Left ventricle myocardium inferior (tissue), 1 donor: ENCODE measurements at regions not wholly inside any gene's neighbourhood (a gene's known extent, or its start where the extent isn't known, plus 50 kb on each side); places are given as distances from the start of the nearest gene placed in this dataset.

Experiments
- DNase-seq: peaks from one replicate; pipeline ENCODE4 v3.0.0-alpha.2; 2020
- H3K27ac ChIP-seq: fragments of 200-600 bp; replicated peaks from 2 replicates; pipeline ENCODE4 v1.8.0; 2021
- H3K27me3 ChIP-seq: fragments of 200-600 bp; 2 replicates; pipeline ENCODE4 v1.8.0; 2021; ENCODE audit warnings: low read depth
- H3K36me3 ChIP-seq: fragments of 200-600 bp; 2 replicates; pipeline ENCODE4 v1.8.0; 2021
- H3K4me1 ChIP-seq: fragments of 200-600 bp; 2 replicates; pipeline ENCODE4 v1.8.0; 2021
- H3K4me3 ChIP-seq: fragments of 200-600 bp; 2 replicates; pipeline ENCODE4 v1.8.0; 2021; ENCODE audit warnings: mild to moderate bottlenecking, moderate library complexity
- H3K9me3 ChIP-seq: fragments of 200-600 bp; replicated peaks from 2 replicates; pipeline ENCODE4 v1.8.0; 2021
- intact Hi-C: fragments of 100-400 bp; cut with micrococcal nuclease; formaldehyde crosslinking; loops from one replicate; pipeline ENCODE4 v1.11.0; 2022
- TF ChIP-seq, protein P1 (sequence below): fragments of 200-600 bp; IDR thresholded peaks from 2 replicates; pipeline ENCODE4 v1.8.0; 2021; ENCODE audit warnings: antibody characterized with exemption, mild to moderate bottlenecking, borderline replicate concordance
- donor health status: DM: no; HTN: yes; CAD: no; lungs with severe emphysema.

DNA sequence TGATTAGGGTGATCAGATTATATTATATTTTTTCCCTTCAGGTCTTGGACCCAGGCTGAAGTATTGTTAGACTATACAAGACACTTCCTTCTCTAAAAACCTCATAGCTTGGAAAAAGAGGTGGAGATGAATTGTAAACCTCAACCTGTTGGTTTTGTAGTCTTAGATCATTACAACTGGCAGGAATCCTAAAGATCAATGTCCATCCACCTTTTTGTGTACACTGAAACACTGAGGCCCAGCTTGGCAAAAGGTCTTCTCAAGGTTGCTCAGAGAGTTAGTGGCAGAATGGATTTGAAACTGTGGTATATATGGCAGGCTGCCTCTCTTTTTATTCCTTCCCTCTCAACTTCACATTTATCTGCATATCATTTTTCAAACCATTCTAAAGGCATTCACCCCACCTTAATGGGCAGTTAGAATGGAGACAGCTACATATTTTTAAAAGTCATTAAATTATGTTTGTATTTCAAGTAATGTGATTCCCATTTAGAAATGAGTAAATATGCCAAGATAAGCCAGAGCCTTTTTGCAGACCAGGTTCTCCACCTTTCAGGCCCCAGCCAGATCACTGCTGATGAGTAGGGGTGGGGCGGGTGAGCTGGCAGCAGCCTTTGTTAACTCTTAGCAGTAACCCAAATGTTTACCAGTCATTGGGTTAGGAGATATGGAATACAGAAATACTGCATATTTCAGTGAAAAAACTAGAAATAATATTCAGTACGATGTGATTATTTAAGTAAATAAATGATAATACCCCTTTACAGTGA is 243.2 kb upstream of the F9 start:
- DNase-seq: no peak
- Histone ChIP-seq H3K27me3 (no peaks in the 10 kb centered on the region), H3K36me3 (no peaks in the 10 kb centered on the region), H3K4me1 (no peaks in the 10 kb centered on the region), H3K27ac (no peak overlapping the region), H3K9me3 (no peaks in the 10 kb centered on the region), H3K4me3 (no peak overlapping the region)
- intact Hi-C loops: no loop called here
- TF ChIP-seq, protein P1, sequence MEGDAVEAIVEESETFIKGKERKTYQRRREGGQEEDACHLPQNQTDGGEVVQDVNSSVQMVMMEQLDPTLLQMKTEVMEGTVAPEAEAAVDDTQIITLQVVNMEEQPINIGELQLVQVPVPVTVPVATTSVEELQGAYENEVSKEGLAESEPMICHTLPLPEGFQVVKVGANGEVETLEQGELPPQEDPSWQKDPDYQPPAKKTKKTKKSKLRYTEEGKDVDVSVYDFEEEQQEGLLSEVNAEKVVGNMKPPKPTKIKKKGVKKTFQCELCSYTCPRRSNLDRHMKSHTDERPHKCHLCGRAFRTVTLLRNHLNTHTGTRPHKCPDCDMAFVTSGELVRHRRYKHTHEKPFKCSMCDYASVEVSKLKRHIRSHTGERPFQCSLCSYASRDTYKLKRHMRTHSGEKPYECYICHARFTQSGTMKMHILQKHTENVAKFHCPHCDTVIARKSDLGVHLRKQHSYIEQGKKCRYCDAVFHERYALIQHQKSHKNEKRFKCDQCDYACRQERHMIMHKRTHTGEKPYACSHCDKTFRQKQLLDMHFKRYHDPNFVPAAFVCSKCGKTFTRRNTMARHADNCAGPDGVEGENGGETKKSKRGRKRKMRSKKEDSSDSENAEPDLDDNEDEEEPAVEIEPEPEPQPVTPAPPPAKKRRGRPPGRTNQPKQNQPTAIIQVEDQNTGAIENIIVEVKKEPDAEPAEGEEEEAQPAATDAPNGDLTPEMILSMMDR: no peak

DNA sequence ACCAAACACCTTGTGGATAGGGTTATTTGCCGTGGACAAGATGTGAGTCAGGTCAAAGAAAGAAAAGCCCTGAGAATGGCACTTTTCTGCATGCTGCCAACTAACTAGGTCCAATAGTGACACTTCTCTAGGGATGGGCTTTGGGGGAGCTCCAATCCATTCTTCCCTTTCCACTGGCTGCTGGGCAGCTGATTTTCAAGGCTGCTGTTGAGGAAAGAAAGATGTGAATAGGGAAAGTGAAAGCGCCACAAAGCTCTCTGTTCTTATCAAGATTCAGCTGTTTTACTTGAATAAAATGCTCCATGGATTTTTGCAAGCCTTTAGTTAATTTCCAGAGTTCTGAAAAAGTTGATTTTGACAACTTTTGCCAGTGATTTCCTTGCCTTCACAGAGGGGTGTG is 244.2 kb upstream of the F9 start:
- H3K36me3 ChIP-seq: no peaks in the 10 kb centered on the region
- H3K9me3 ChIP-seq: no peaks in the 10 kb centered on the region
- TF ChIP-seq, protein P1: no peak
- no peak for DNase-seq
- H3K27me3 ChIP-seq: no peaks in the 10 kb centered on the region
- no peaks in the 10 kb centered on the region for H3K4me1 ChIP-seq
- intact Hi-C loops: no loop called here
- H3K27ac ChIP-seq: no peak overlapping the region
- no peak overlapping the region for H3K4me3 ChIP-seq

DNA sequence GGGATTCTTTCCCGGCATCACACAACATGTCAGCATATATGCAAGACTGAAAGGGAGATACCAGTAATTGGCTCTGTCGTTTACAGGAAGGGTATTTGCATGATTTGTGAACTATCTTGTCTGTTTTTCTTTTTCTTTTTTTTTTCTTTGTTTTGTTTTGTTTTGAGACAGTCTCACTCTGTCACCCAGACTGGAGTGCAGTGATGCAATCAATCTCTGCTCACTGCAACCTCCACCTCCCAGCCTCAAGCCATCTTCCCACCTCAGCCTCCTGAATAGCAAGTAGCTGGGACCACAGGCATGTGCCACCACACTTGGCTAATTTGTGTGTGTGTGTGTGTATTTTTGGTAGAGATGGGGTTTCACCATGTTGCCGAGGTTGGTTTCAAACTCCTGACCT is 262.7 kb upstream of the F9 start:
- Histone ChIP-seq H3K4me1 (no peaks in the 10 kb centered on the region), H3K9me3 (no peaks in the 10 kb centered on the region), H3K36me3 (no peaks in the 10 kb centered on the region), H3K4me3 (no peak overlapping the region), H3K27ac (no peak overlapping the region), H3K27me3 (no peaks in the 10 kb centered on the region)
- intact Hi-C loops: no loop called here
- TF ChIP-seq, protein P1: no peak
- DNase-seq: no peak

- Histone ChIP-seq H3K27ac (no peak overlapping the region), H3K9me3 (no peaks in the 10 kb centered on the region), H3K36me3 (no peaks in the 10 kb centered on the region), H3K4me3 (no peak overlapping the region), H3K27me3 (no peaks in the 10 kb centered on the region), H3K4me1 (no peaks in the 10 kb centered on the region)
- no peak for DNase-seq
- intact Hi-C loops: no loop called here
- TF ChIP-seq, protein P1: no peak
Observed at GRCh38 chrX:139246295-139246694, 284.2 kb upstream of the F9 start.

- TF ChIP-seq, protein P1: no peak
- Histone ChIP-seq H3K27ac (no peak overlapping the region), H3K9me3 (no peaks in the 10 kb centered on the region), H3K27me3 (no peaks in the 10 kb centered on the region), H3K4me3 (no peak overlapping the region), H3K4me1 (no peaks in the 10 kb centered on the region), H3K36me3 (no peaks in the 10 kb centered on the region)
- intact Hi-C loops: no loop called here
- no peak for DNase-seq
Observed at GRCh38 chrX:139237141-139237540, 293.4 kb upstream of the F9 start.
